ENCODE measurements at regions not wholly inside any gene's neighbourhood (a gene's known extent, or its start where the extent isn't known, plus 50 kb on each side); places are given as distances from the start of the nearest gene placed in this dataset.

GRCh38 chr9:75615284-75615683 is 275.2 kb upstream of the PCSK5 start:
- Histone ChIP-seq H3K36me3 (ENCODE audit: control insufficient read depth in 4 of 4, insufficient read depth in 3 of 4, low read depth in 1 of 4, low read length in 3 of 4) (no peaks in the 10 kb centered on the region), H3K4me1 (ENCODE audit: control insufficient read depth in 4 of 4, insufficient read depth in 4 of 4, low read length in 3 of 4) (no peaks in the 10 kb centered on the region), H3K4me3 (ENCODE audit: low read depth in 1 of 3, low read length in 3 of 3) (no peak overlapping the region), H3K27me3 (ENCODE audit: control insufficient read depth in 4 of 4, insufficient read depth in 4 of 4, low read length in 3 of 4) (no peaks in the 10 kb centered on the region), H3K9ac (ENCODE audit: low read depth in 1 of 2, low read length in 2 of 2) (no peak overlapping the region), H3K27ac (ENCODE audit: low read depth in 1 of 2, low read length in 2 of 2) (no peak overlapping the region), H3K9me3 (ENCODE audit: control insufficient read depth in 4 of 4, low read length in 3 of 4) (no peaks in the 10 kb centered on the region)
- WGBS = 56% methylated on average over 4 of the region's 4 CpGs
- no peak for DNase-seq (ENCODE audit: low spot score)
- TF ChIP-seq JUND (IDR thresholded peaks at IDR 0.05) (no peak), CTCF (IDR thresholded peaks at IDR 0.05; ENCODE audit: low read depth, low read length, missing input control) (no peak), ATF3 (IDR thresholded peaks at IDR 0.05) (no peak), REST (IDR thresholded peaks at IDR 0.05) (no peak), GABPA (IDR thresholded peaks at IDR 0.05 in 1 of 2, conservative IDR thresholded peaks at IDR 0.05 in 1 of 2) (no peak), SP1 (IDR thresholded peaks at IDR 0.05) (no peak)

GRCh38 chr9:75616052-75616451 is 274.4 kb upstream of the PCSK5 start:
- TF ChIP-seq HNF4A (conservative IDR thresholded peaks at IDR 0.05) (no peak), CTCF (IDR thresholded peaks at IDR 0.05; ENCODE audit: low read depth, low read length, missing input control) (no peak), JUND (IDR thresholded peaks at IDR 0.05) (no peak), ATF3 (IDR thresholded peaks at IDR 0.05) (no peak), EGR1 (IDR thresholded peaks at IDR 0.05; ENCODE audit: low read depth in 2 of 2) (no peak), GABPA (IDR thresholded peaks at IDR 0.05 in 1 of 2, conservative IDR thresholded peaks at IDR 0.05 in 1 of 2) (no peak), YY1 (IDR thresholded peaks at IDR 0.05) (no peak), NR2F2 (IDR thresholded peaks at IDR 0.05) (no peak), REST (IDR thresholded peaks at IDR 0.05) (no peak), RXRA (IDR thresholded peaks at IDR 0.05) (no peak), SP1 (IDR thresholded peaks at IDR 0.05) (no peak), HNF4G (IDR thresholded peaks at IDR 0.05) (no peak), RAD21 (IDR thresholded peaks at IDR 0.05) (no peak), MAX (IDR thresholded peaks at IDR 0.05) (no peak), ZBTB33 (IDR thresholded peaks at IDR 0.05) (no peak), FOXA1 (IDR thresholded peaks at IDR 0.05) (no peak), FOXA2 (IDR thresholded peaks at IDR 0.05) (no peak), TAF1 (conservative IDR thresholded peaks at IDR 0.05) (no peak)
- no peaks in the 10 kb centered on the region for H3K27me3 ChIP-seq (ENCODE audit: control insufficient read depth in 4 of 4, insufficient read depth in 4 of 4, low read length in 3 of 4)
- H3K9me3 ChIP-seq (ENCODE audit: control insufficient read depth in 4 of 4, low read length in 3 of 4) = no peaks in the 10 kb centered on the region
- no peaks in the 10 kb centered on the region for H3K4me1 ChIP-seq (ENCODE audit: control insufficient read depth in 4 of 4, insufficient read depth in 4 of 4, low read length in 3 of 4)
- H3K36me3 ChIP-seq (ENCODE audit: control insufficient read depth in 4 of 4, insufficient read depth in 3 of 4, low read depth in 1 of 4, low read length in 3 of 4) = no peaks in the 10 kb centered on the region
- no peak overlapping the region for H3K27ac ChIP-seq (ENCODE audit: low read depth in 1 of 2, low read length in 2 of 2)
- no peak overlapping the region for H3K9ac ChIP-seq (ENCODE audit: low read depth in 1 of 2, low read length in 2 of 2)
- 29% methylated on average over 1 of the region's 1 CpG for WGBS
- DNase-seq (ENCODE audit: low spot score) = no peak
- no peak overlapping the region for H3K4me3 ChIP-seq (ENCODE audit: low read depth in 1 of 3, low read length in 3 of 3)

Measured in liver (tissue), 8 donors.